MV-4-11 (cell line): ENCODE measurements at regions not wholly inside any gene's neighbourhood (a gene's known extent, or its start where the extent isn't known, plus 50 kb on each side); places are given as distances from the start of the nearest gene placed in this dataset.
"Not testable (repeated sequence)": the region's sequence is repeated elsewhere in the genome, so short reads cannot be mapped to it uniquely, and the experiment has no call there.

Experiments used
- DNase-seq: peaks from one replicate; lab custom pipeline; 2025; lab: John Stamatoyannopoulos, UW

DNA sequence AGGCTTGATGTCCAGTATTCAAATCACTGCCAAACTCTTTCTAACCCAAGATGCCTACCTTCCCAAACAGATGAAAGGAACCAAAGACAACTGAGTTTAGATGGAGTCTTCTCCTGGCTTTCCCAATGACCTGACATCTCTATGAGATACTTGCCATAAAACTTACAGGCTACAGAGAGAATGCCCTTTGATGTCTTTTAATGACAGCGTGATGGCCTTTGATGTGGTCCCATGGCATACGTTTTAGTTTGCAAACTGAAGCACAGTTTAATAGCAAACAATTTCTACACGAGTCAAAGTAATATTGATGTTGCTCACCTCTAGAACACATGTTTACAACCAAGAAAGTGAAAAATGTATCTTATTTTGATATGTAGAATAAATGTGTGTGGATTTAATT lies 73.2 kb downstream of the ZIC4 start:
- no peak for DNase-seq

DNA sequence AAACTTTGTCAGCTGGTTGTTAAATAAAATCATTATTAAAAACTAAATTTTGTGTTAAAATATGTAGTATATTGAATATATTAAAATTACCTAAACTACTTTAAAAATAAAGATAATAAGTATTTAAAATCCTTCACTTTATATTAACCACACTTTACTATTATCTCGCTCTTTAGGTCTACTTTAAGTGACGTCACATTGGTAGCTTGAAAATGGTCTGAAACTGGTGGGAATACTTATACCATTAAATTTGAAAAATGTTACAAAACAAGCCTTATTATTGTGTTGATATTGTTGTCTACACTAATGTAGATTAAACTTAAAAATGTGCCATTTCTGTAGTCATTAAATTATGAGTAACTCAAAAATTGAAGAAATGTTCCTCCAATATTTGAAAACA lies 77.6 kb downstream of the ZIC4 start:
- DNase-seq: no peak

DNA sequence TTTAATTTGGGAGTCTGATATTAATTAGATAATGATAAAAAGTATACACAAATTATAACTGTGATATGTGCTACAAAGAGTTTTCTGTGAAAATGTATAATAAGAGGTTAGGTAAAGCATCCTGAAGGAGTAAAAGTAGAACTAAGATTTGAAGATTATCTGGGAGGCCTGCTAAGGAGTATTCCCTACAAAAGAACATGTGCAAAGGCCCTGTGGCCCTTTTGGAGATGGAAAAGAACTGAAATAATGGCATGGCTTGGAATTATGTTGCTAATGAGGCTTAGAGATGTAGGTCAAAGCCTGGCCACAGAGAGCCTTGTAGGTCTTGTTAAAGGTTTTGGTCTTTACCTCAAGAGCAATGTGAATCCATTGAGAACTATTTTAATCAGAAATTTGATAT lies 82.0 kb downstream of the ZIC4 start:
- DNase-seq: no peak

DNA sequence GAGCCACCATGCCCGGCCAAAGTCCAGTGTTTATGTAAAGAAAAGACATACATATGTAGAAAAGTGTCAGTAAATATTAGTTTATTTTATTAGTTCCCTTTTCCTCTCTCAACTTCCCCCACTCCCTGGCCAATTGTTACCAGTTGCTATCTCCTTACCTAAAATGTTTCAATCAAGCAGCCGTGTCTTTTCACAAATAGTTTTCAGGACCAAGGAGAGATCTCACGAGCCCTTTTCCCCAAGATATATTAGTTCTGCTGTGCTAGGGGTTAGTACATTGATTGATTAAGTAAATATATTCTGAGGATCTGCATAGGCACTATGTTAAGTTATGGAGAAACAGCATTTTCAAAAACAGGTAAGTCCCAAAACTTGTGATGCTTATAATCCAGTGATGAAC lies 87.4 kb downstream of the ZIC4 start:
- DNase-seq: no peak

DNA sequence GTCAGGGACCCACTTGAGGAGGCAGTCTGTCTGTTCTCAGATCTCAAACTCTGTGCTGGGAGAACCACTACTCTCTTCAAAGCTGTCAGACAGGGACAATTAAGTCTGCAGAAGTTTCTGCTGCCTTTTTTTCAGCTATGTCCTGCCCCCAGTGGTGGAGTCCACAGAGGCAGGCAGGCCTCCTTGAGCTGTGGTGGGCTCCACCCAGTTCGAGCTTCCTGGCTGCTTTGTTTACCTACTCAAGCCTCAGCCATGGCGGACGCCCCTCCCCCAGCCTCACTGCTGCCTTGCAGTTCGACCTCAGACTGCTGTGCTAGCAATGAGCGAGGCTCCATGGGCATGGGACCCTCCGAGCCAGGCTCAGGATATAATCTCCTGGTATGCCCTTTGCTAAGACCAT lies 89.3 kb downstream of the ZIC4 start:
- DNase-seq: not testable (repeated sequence)

DNA sequence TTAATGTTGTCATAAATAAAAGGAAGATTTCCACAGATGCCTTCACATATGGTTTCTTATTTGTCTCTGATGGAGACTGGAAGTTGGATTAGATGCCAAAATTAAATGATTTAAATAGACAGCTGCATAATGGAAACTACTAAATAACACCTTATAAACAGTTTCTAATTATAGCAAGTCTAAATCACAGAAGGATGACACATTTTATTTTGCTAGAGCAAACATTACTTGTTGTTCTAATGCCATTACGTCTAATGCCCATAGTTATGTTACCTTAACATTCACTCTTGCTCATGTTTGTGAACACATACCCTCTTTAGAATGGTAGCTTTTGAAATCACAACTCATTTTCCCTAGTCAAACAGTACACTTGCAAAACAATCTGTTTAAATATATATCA lies 92.8 kb downstream of the ZIC4 start:
- no peak for DNase-seq

DNA sequence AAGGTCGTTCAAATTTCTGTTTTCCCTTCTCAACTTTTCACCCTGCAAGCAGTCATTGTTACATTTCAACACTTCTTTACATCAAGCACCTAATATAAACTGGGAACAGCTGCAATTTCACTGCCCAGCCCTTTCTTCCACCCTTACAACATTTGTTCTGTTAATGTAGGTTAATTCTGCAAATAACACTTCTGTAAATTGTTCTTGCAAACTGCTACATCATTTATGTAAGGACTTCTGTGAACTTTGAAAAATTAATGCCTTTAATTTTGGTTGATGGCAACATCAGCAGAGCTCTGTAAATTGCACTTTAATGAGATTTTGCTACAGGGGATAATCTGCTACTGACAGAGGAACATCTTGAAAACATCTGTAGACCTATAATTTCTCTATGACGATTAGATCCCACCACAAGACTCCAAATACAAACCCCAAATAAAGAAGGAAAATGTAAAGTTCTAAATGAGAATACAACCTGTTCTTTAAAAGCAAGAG lies 93.5 kb downstream of the ZIC4 start:
- no peak for DNase-seq

DNA sequence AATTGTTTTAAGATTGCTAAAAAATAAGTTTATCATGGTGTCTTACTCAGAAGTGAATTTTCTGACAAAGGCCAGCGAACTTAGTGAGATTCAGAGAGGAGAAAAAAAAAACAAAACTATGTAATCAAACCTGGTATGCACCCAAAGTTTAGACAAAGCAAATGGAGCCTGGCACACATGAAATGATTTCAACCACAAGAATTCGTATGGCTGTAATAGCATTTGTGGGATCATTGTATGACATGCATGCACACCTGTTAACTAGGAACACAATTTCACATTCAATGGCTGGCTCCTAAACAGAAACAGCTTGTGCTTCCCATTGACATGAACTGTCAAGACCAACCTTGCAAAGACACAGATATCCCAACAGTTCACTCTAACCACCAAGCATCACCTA lies 94.6 kb downstream of the ZIC4 start:
- no peak for DNase-seq

DNA sequence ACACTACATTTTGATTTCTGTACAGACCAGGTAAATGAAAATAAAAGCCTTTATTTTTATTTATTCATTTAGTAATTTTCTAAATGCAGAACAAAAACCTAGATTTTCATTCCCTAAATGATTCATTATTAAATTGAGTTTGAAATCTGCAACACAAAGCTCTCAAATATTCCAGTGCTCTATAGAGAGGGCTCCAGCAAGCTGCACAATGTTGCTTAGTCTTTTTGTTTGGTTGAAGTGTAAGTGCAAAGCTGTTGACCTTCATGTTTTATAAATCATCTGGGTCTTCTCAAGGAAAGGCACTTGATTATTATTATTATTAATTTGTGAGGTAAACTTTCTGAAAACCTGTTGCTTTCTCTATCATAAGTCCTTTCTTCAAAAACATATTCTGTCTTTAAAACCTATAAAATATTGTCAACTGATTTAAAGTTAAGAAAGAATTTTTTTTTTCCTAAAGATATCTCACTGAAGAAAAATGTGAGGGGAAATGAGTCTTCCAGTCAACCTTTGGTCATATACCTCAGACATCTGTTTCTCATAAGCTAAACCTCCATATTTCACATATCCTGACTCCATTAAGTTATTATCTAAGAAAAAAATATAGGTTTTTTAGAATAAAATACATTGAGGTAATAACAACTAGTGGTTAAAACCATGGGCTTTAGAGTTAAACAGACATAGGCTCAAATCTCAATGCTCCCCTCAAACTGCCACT lies 100.7 kb downstream of the ZIC4 start:
- DNase-seq: no peak

DNA sequence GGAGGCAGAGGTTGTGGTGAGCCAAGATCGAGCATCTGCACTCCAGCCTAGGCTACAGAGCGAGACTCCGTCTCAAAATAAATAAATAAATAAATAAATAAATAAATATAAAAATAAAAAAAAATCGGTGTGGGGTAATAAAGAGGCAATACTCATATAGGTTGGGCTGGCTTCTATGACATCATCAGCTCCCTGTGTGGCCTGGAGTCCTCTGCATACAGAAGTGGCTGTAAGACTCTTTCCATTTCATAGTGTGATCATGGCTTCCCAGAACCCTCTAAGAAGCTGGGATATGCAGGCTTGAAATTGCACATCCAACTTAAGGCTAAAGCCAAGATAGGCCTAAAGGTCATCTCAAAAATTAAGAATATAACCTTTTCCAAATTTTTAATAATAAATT lies 101.6 kb downstream of the ZIC4 start:
- DNase-seq: no peak

DNA sequence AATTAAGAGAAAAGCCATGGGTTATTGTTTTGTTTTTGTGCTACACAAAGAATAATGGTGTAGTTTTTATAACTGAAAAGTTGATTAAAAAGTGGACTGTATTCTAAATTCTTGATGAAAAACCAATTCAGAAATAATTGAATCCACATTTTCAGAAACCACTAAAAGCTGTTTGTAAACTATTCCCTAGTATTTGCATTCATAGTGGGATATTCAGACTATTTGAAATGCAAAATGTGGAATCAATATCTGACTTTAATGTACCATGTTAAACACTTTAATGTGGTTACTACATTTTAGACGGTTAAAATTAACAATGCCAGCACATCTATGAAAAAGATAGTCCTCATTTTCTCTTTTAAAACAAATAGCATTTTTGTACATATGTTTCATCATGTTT lies 104.6 kb downstream of the ZIC4 start:
- DNase-seq: no peak

DNA sequence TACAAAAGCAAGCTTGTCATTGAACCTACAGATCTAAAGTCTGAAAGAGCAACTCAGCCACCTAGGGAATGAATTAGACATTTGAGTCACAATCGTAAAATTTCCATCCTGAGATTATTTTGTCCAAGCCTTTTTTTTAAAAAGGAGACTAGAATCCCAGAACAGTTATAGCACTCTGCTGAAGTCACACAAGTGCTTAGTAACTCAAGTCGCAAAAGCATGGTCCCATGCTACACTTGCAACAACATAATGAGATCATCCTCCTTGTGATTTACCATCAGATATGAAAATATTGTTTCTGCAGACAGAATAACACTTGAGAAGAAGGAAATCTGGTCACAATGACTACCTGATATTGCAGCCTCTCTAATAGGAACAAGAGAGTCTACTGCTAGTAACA lies 106.7 kb downstream of the ZIC4 start:
- no peak for DNase-seq

DNA sequence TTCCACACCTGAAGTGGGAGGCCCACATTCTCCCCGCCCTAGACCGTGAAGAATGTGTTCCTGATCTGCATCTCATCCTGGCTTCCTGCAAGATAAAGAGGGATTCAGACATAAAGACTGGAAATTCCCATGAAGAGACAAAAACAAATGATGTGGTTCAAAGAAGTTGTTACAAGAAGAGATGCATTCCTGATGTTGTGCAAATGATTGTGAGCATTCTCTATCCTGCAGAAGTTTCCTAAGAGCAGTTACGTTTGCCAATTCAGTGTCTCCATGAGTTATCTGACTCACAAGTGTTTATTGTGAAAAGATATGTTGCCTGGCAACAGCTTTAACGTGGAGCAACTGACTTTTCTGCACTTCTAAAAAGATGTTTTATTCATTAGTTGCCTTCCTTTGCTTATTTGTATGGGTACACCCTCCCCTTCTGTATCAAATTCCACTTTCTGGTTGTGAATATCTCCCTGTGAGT lies 107.8 kb downstream of the ZIC4 start:
- no peak for DNase-seq

DNA sequence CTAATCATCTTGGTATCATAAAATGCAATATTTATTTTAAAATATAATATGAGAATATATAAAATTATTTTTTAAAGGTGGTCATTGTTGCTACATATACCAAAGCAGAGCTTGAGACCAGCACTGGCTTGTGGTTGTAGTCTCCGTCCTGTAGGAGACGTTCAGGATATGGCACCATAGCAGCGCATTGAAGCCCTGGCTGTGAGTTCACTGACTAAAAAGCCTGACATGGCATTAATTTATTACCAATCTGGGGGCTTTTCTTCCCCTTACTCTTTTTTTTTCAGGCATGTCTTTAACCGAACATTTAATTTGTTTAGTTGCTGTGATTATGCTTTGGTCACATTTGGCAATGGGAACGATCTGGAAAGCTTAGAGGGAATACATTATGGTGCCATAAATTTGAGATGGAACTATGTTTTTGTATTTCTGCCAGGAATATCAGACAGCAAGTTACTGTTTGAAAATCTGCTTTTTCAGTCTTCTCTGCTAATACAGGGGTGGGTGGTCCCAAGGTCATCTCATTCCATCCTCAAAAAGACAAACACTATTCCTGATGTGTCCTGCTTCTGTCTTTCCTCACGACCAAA lies 108.5 kb downstream of the ZIC4 start:
- DNase-seq: no peak

DNA sequence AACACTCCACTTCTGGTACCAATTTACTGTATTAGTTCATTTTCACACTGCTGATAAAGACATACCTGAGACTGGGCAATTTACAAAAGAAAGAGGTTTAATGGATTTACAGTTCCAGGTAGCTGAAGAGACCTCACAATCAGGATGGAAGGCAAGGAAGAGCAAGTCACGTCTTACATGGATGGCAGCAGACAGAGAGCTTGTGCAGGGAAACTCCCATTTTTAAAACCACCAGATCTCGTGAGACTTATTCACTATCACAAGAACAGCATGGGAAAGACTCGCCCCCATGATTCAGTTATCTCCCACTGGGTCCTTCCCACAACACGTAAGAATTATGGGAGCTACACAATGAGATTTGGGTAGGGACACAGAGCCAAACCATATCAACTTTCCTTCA lies 119.0 kb downstream of the ZIC4 start:
- DNase-seq: not testable (repeated sequence)

DNA sequence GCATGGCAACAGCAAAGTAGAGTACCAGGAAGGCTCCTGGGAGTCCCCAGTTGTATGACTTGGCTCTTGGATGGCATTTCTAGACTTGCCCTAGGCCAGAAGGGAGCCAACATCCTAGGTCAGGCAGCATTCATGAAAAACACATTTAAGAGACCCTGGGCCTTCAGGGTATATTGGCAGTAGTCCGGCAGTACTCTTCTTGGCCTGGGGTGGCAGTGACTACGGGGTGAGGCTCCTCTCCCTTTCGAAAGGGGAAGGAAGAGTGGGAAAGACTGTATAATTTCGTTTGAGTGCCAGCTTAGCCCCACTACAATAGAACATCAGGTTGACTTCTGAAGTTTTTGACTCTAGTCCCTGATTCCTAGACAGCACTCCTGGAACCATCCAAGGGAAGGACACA lies 136.4 kb downstream of the ZIC4 start:
- no peak for DNase-seq

DNA sequence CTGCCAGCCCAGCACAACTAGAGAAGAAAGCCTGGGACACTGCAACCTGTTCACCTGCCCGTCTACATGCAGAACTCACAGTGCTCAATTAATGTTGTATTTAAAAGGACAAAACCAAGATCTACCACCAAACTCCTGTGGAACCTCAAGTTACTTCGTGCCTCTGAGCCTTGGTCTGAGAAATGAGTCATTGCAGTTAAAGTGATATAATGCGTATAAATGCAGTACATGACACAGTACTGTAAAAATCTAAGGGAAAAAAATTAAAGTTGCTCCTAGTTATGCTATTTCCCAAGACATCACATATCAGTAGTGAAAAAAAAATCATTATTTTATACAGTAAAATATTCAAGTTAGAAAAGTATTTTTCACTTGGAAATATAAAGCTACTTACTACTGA lies 138.9 kb downstream of the ZIC4 start:
- DNase-seq: no peak

DNA sequence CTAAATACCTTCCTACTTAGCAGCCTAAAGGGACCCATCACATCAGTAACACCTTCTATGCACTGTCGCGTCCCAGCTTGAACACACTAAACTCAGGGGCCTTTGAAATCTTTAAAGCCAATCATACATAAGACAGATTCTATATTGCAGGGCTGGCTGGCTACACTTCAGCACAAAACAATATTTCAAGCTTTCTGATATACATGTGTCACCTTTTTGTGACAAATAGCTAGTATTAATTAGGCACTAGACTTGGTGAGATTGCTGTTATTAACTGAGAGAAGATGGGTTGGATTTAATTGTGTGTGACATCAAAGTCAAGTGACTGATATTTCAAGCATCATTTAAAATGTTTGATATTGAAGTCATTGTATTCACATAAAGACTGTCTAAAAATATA lies 148.4 kb downstream of the ZIC4 start:
- no peak for DNase-seq

DNA sequence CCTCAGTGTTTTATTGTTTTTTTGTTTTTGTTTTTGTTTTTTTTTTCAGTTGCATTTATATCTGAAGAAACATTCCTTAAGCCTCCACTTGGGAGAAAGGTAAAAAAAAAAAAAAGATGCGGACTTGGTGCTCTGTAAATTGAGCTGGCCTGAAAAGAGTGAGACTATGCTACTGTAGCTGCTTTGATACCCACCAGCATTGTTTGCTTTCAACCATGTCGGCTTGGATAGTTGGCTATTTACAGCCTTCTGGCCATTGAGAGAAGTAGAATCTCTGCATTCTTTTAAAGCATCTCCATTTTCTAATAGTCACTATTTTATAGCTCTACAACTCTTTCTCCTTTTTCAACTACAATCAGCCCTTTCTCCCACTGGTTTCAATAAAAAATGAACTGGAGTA lies 149.6 kb downstream of the ZIC4 start:
- no peak for DNase-seq

DNA sequence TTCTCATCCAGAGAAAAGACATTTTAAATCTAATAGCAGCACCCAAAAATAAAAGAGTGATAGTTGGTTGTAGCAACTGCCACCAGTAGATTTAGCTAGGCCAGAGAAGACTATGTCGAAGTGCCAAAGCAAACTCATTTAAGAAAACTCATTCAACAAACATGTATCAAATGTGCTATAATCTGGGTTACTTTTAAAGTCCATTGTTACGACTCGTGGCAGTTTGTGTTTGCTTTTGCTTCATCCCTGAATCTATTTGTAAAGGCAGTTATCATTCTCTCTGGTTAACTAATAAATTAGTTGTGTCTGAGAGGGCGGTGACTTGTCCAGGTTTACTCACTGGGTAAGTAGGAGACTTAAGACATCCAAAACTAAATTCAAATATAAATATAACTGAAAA lies 159.4 kb downstream of the ZIC4 start:
- DNase-seq: no peak

DNA sequence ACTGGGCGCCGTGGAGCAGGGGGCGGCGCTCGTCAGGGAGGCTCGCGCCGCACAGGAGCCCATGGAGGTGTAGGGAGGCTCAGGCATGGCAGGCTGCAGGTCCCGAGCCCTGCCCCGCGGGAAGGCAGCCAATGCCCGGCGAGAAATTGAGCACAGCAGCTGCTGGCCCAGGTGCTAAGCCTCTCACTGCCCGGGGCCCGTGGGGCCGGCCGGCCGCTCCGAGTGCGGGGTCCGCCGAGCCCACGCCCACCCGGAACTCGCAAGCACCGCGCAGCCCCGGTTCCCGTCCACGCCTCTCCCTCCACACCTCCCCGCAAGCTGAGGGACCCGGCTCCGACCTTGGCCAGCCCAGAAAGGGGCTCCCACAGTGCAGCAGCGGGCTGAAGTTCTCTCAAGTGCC lies 160.7 kb downstream of the ZIC4 start:
- not testable (repeated sequence) for DNase-seq

DNA sequence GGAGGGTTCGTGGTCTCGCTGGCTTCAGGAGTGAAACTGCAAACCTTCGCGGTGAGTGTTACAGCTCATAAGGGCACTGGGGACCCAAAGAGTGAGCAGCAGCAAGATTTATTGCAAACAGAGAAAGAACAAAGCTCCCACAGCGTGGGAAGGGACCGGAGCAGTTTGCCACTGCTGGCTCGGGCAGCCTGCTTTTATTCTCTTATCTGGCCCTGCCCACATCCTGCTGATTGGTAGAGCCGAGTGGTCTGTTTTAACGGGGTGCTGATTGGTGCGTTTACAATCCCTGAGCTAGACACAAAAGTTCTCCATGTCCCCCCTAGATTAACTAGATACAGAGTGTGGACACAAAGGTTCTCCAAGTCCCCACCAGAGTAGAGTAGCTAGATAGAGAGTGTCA lies 161.3 kb downstream of the ZIC4 start:
- not testable (repeated sequence) for DNase-seq

DNA sequence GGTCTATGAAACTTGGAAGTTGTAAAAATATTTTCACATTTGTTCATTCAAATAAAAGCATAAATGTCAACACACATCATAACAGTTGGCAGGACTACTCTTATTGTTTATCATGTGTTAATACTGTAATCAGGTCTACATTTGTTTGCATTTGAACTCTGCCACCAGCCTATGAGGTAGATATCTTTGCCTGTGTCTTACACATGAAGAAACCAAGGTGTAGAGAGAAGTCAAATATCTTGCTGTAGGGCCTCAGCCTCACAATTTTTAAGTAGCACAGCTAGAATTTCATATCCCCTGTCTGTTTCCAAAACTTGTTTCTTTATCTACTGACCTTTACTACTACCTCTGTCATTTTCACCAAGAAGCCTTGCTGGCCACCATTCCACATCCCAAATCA lies 161.9 kb downstream of the ZIC4 start:
- no peak for DNase-seq

DNA sequence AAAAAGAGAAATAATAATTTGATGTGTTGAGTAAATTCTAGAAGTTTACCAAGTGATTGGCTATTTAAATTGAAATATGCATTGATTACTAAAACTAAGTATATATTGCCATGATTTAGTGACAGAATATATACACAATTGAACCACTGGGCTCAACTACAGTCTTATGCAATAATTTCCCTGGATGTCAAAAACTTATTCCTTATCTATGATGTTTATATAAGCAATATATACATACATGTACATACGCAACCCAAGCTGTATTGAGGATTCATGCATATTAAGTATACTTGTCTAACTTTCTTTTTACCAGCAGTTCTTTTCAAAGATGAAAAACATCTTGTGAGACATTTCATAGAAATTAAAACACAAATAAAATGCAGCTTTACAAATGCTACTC lies 165.8 kb downstream of the ZIC4 start:
- DNase-seq: no peak
